HCT116 (cell line): ENCODE measurements at regions not wholly inside any gene's neighbourhood (a gene's known extent, or its start where the extent isn't known, plus 50 kb on each side); places are given as distances from the start of the nearest gene placed in this dataset.

ENCODE experiments used
- CEBPB ChIP-seq: IDR thresholded peaks from 2 replicates; pipeline ENCODE4 v1.6.1; 2012; ENCODE audit warnings: low read depth
- EZH2 ChIP-seq: fragments of 200-600 bp; sonication (generic); IDR thresholded peaks from 2 replicates; pipeline ENCODE4 v1.6.1; 2017; ENCODE audit warnings: antibody characterized with exemption, mixed run types
- JUND ChIP-seq: IDR thresholded peaks from 2 replicates; pipeline ENCODE4 v1.6.1; 2012
- POLR2A ChIP-seq: IDR thresholded peaks from 2 replicates; pipeline ENCODE4 v1.7.0; 2011; ENCODE audit warnings: borderline replicate concordance; ENCODE audit not compliant: insufficient read depth, insufficient read length; ENCODE audit errors: extremely low read depth
- POLR2AphosphoS5 ChIP-seq: IDR thresholded peaks from 2 replicates; pipeline ENCODE4 v1.6.1; 2011; ENCODE audit warnings: mild to moderate bottlenecking, low read depth, low read length, moderate library complexity
- RAD21 ChIP-seq: IDR thresholded peaks from 2 replicates; pipeline ENCODE4 v1.6.1; 2012; ENCODE audit warnings: low read depth, mild to moderate bottlenecking
- SP1 ChIP-seq: IDR thresholded peaks from 2 replicates; pipeline ENCODE4 v1.6.1; 2012; ENCODE audit warnings: low read depth
- SRF ChIP-seq: IDR thresholded peaks from 2 replicates; pipeline ENCODE4 v1.6.1; 2012; ENCODE audit warnings: low read depth
- TCF7L2 ChIP-seq: IDR thresholded peaks from 2 replicates; pipeline ENCODE4 v1.7.0; 2011; ENCODE audit warnings: borderline replicate concordance, inconsistent platforms; ENCODE audit not compliant: insufficient read depth, insufficient read length; ENCODE audit errors: extremely low read depth
- YY1 ChIP-seq: IDR thresholded peaks from 2 replicates; pipeline ENCODE4 v1.6.1; 2011; ENCODE audit warnings: low read length, low read depth, moderate library complexity, mild to moderate bottlenecking; ENCODE audit not compliant: insufficient replicate concordance; ENCODE audit errors: extremely low read depth
- TF ChIP-seq, protein P1 (sequence below), 3 experiments: fragments of 200-600 bp in 1 of 3; sonication (generic) in 1 of 3; IDR thresholded peaks in 2 of 3; conservative IDR thresholded peaks in 1 of 3; 2 replicates each; pipeline ENCODE4 v1.5.1; 2012 to 2017; ENCODE audit warnings: low read depth in 2 of 3, low read length in 2 of 3, antibody characterized with exemption in 1 of 3, borderline replicate concordance in 1 of 3, control low read depth in 1 of 3, mild to moderate bottlenecking in 1 of 3, mixed read lengths in 1 of 3, mixed run types in 1 of 3, moderate library complexity in 1 of 3; ENCODE audit not compliant: insufficient read depth in 1 of 3
- TF ChIP-seq, protein P2 (sequence below): IDR thresholded peaks from 2 replicates; pipeline ENCODE4 v1.6.1; 2012

GRCh38 chr3:72388644-72389043 lies 459.6 kb downstream of the SHQ1 start:
- TF ChIP-seq CEBPB (no peak), POLR2A (no peak), YY1 (no peak), SP1 (no peak), SRF (no peak), POLR2AphosphoS5 (no peak), RAD21 (no peak), JUND (no peak), TCF7L2 (no peak), EZH2 (no peak)
- TF ChIP-seq, protein P1, sequence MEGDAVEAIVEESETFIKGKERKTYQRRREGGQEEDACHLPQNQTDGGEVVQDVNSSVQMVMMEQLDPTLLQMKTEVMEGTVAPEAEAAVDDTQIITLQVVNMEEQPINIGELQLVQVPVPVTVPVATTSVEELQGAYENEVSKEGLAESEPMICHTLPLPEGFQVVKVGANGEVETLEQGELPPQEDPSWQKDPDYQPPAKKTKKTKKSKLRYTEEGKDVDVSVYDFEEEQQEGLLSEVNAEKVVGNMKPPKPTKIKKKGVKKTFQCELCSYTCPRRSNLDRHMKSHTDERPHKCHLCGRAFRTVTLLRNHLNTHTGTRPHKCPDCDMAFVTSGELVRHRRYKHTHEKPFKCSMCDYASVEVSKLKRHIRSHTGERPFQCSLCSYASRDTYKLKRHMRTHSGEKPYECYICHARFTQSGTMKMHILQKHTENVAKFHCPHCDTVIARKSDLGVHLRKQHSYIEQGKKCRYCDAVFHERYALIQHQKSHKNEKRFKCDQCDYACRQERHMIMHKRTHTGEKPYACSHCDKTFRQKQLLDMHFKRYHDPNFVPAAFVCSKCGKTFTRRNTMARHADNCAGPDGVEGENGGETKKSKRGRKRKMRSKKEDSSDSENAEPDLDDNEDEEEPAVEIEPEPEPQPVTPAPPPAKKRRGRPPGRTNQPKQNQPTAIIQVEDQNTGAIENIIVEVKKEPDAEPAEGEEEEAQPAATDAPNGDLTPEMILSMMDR (IDR thresholded peaks at IDR 0.05 in 2 of 3, conservative IDR thresholded peaks at IDR 0.05 in 1 of 3; ENCODE audit: borderline replicate concordance in 1 of 3, insufficient read depth in 1 of 3, low read depth in 2 of 3, low read length in 2 of 3): no peak
- TF ChIP-seq, protein P2, sequence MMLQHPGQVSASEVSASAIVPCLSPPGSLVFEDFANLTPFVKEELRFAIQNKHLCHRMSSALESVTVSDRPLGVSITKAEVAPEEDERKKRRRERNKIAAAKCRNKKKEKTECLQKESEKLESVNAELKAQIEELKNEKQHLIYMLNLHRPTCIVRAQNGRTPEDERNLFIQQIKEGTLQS: no peak
